ENCODE measurements at regions not wholly inside any gene's neighbourhood (a gene's known extent, or its start where the extent isn't known, plus 50 kb on each side); places are given as distances from the start of the nearest gene placed in this dataset.

- CTCF ChIA-PET (ENCODE audit: partially characterized antibody): interaction anchor here (0.9 to 1.0 kb wide), 2 partner anchors 11 to 64 kb away, joined by 3 read pairs; no protein-coding TSS in a partner anchor
- POLR2A ChIA-PET (ENCODE audit: partially characterized antibody): no interaction called here
- no peaks in the 10 kb centered on the region for H3K36me3 ChIP-seq (ENCODE audit: control insufficient read depth in 2 of 4, insufficient read depth in 4 of 4, low read length in 3 of 4)
- FAIRE-seq (no peak), DNase-seq (ENCODE audit: low read depth in 1 of 2, low spot score in 2 of 2) (no peak)
- no peaks in the 10 kb centered on the region; the same call in 1 of the 2 replicates for H3K23me2 ChIP-seq (ENCODE audit: low read depth, low read length)
- no peak overlapping the region for H2BK5ac ChIP-seq (ENCODE audit: low read depth, low read length)
- no peak overlapping the region for H3K23ac ChIP-seq (ENCODE audit: insufficient read length)
- no peaks in the 10 kb centered on the region for H3K9me3 ChIP-seq (ENCODE audit: insufficient read depth in 2 of 2, low read depth in 1 of 2, low read length in 1 of 2)
- no peak overlapping the region for H3K4me3 ChIP-seq (ENCODE audit: extremely low read depth in 1 of 4, insufficient read depth in 2 of 4, low read depth in 3 of 4, low read length in 4 of 4)
- H3K27ac ChIP-seq (ENCODE audit: low read depth, low read length): no peak overlapping the region
- H3K9ac ChIP-seq (replicated peaks in 1 of 4; ENCODE audit: extremely low read depth in 1 of 4, low read depth in 3 of 4, low read length in 3 of 4): no peak overlapping the region
- H3K56ac ChIP-seq (replicated peaks; ENCODE audit: insufficient read length, low read depth, low read length): no peak overlapping the region
- no peak overlapping the region for H4K5ac ChIP-seq (ENCODE audit: insufficient read length, low read depth, low read length)
- no peak overlapping the region for H4K91ac ChIP-seq (replicated peaks; ENCODE audit: insufficient read length, low read length)
- peaks cover 0 to 4% (median 2%) of the 10 kb centered on the region in 4 experiments; a peak in 3 of 7 replicates for H3K4me1 ChIP-seq (replicated peaks in 1 of 4; ENCODE audit: control insufficient read depth in 3 of 4, insufficient read depth in 4 of 4, low read length in 3 of 4)
- H2BK15ac ChIP-seq (ENCODE audit: low read length): no peak overlapping the region
- H2AK5ac ChIP-seq (ENCODE audit: low read depth, low read length): no peak overlapping the region
- no peak overlapping the region for H3K4me2 ChIP-seq (ENCODE audit: insufficient read depth in 1 of 2, low read depth in 2 of 2, low read length in 2 of 2)
- no peak overlapping the region for H3K4ac ChIP-seq (replicated peaks; ENCODE audit: insufficient read length, low read depth, low read length)
- no peaks in the 10 kb centered on the region for H3K79me2 ChIP-seq (ENCODE audit: control insufficient read depth in 1 of 2, insufficient read depth in 2 of 2, low read length in 2 of 2)
- no peak overlapping the region for H3K18ac ChIP-seq (ENCODE audit: extremely low read depth, low read length)
- no peak overlapping the region for H2BK12ac ChIP-seq (ENCODE audit: low read depth, low read length)
- no peaks in the 10 kb centered on the region for H3K27me3 ChIP-seq (replicated peaks in 1 of 4; ENCODE audit: control insufficient read depth in 3 of 4, extremely low read depth in 1 of 4, insufficient read depth in 3 of 4, low read length in 3 of 4)
- no peak overlapping the region for H2BK120ac ChIP-seq (replicated peaks; ENCODE audit: low read depth, low read length)
- H2BK20ac ChIP-seq (ENCODE audit: low read length): no peak overlapping the region
- H4K8ac ChIP-seq (ENCODE audit: extremely low read depth, insufficient read depth, low read length): no peak overlapping the region
- H3K14ac ChIP-seq (ENCODE audit: insufficient read length): no peak overlapping the region
- no peaks in the 10 kb centered on the region for H3K79me1 ChIP-seq (ENCODE audit: low read depth, low read length)
- no peak overlapping the region for H2AFZ ChIP-seq (ENCODE audit: low read length)
- 77% methylated on average over 7 of the region's 7 CpGs; no CpG with 5 or more reads in 1 of the 2 experiments for WGBS, 2 experiments (ENCODE audit: extremely low coverage in 1 of 2, insufficient coverage in 1 of 2, insufficient read length in 1 of 2, insufficient replicate concordance in 2 of 2, low coverage in 1 of 2, low lambda C conversion rate in 2 of 2, missing lambda C conversion rate in 1 of 2)
- no peaks in the 10 kb centered on the region for H4K20me1 ChIP-seq (replicated peaks in 1 of 2; ENCODE audit: control insufficient read depth in 1 of 2, insufficient read depth in 2 of 2, low read length in 2 of 2)
- TF ChIP-seq ATF2 (IDR thresholded peaks at IDR 0.05; ENCODE audit: low read length): no peak
- no peak for TF ChIP-seq JUN (IDR thresholded peaks at IDR 0.05; ENCODE audit: low read depth, low read length)
- no peak for TF ChIP-seq POLR2A (IDR thresholded peaks at IDR 0.05; ENCODE audit: control extremely low read depth in 1 of 2, low read depth in 2 of 2, low read length in 2 of 2)
- no peak for TF ChIP-seq KDM1A (IDR thresholded peaks at IDR 0.05; ENCODE audit: borderline replicate concordance, low read length)
- TF ChIP-seq E2F6 (IDR thresholded peaks at IDR 0.05): no peak
- TF ChIP-seq SIN3A (conservative IDR thresholded peaks at IDR 0.05 in 1 of 2, IDR thresholded peaks at IDR 0.05 in 1 of 2; ENCODE audit: low read depth in 1 of 2, low read length in 2 of 2): no peak
- TF ChIP-seq CREB1 (IDR thresholded peaks at IDR 0.05): no peak
- TF ChIP-seq CHD2 (IDR thresholded peaks at IDR 0.05; ENCODE audit: low read length): no peak
- TF ChIP-seq SUZ12 (IDR thresholded peaks at IDR 0.05; ENCODE audit: low read length): no peak
- no peak for TF ChIP-seq BACH1 (IDR thresholded peaks at IDR 0.05; ENCODE audit: low read length)
- TF ChIP-seq HDAC6 (IDR thresholded peaks at IDR 0.05; ENCODE audit: low read depth, low read length): no peak
- no peak for TF ChIP-seq EGR1 (IDR thresholded peaks at IDR 0.05; ENCODE audit: borderline replicate concordance, low read depth, low read length)
- TF ChIP-seq GABPA (IDR thresholded peaks at IDR 0.05; ENCODE audit: borderline replicate concordance, insufficient read depth, low read length): no peak
- no peak for TF ChIP-seq TEAD4 (IDR thresholded peaks at IDR 0.05; ENCODE audit: low read depth, low read length)
Measured at GRCh38 chr3:72275331-72275751, 490.4 kb upstream of the PROK2 start.

All from H1 (cell line).